ENCODE measurements at regions not wholly inside any gene's neighbourhood (a gene's known extent, or its start where the extent isn't known, plus 50 kb on each side); places are given as distances from the start of the nearest gene placed in this dataset.
"Not testable (repeated sequence)": the region's sequence is repeated elsewhere in the genome, so short reads cannot be mapped to it uniquely, and the experiment has no call there.

GRCh38 chr18:29853126-29853525, 1189.4 kb downstream of the DSC3 start:
- Histone ChIP-seq H3K9me3 (ENCODE audit: control insufficient read depth in 2 of 2, insufficient read depth in 1 of 2, low read depth in 1 of 2, low read length in 1 of 2) (no peaks in the 10 kb centered on the region), H3K27me3 (ENCODE audit: control insufficient read depth in 3 of 3, insufficient read depth in 3 of 3, low read length in 3 of 3) (no peaks in the 10 kb centered on the region), H3K4me1 (ENCODE audit: control insufficient read depth in 3 of 3, insufficient read depth in 2 of 3, low read depth in 1 of 3, low read length in 2 of 3) (no peaks in the 10 kb centered on the region), H3K36me3 (ENCODE audit: control insufficient read depth in 3 of 3, insufficient read depth in 2 of 3, low read depth in 1 of 3, low read length in 3 of 3) (no peaks in the 10 kb centered on the region), H3K4me3 (ENCODE audit: low read depth in 1 of 3, low read length in 3 of 3) (no peak overlapping the region), H3K27ac (ENCODE audit: low read depth in 1 of 3, low read length in 2 of 3) (no peak overlapping the region)
- FAIRE-seq (no peak), DNase-seq (no peak)

GRCh38 chr18:29849144-29849543, 1193.4 kb downstream of the DSC3 start:
- WGBS, 3 donors: 83 to 84% (median 84%) methylated on average over 1 of the region's 1 CpG
- FAIRE-seq: no peak

GRCh38 chr18:29841631-29842030, 1200.9 kb downstream of the DSC3 start:
- Histone ChIP-seq H3K27ac (ENCODE audit: low read depth in 1 of 3, low read length in 2 of 3) (no peak overlapping the region), H3K36me3 (ENCODE audit: control insufficient read depth in 3 of 3, insufficient read depth in 2 of 3, low read depth in 1 of 3, low read length in 3 of 3) (no peaks in the 10 kb centered on the region), H3K4me1 (ENCODE audit: control insufficient read depth in 3 of 3, insufficient read depth in 2 of 3, low read depth in 1 of 3, low read length in 2 of 3) (no peaks in the 10 kb centered on the region), H3K27me3 (ENCODE audit: control insufficient read depth in 3 of 3, insufficient read depth in 3 of 3, low read length in 3 of 3) (no peaks in the 10 kb centered on the region), H3K4me3 (ENCODE audit: low read depth in 1 of 3, low read length in 3 of 3) (no peak overlapping the region), H3K9me3 (ENCODE audit: control insufficient read depth in 2 of 2, insufficient read depth in 1 of 2, low read depth in 1 of 2, low read length in 1 of 2) (no peaks in the 10 kb centered on the region)
- no peak for DNase-seq
- WGBS, 3 donors: 5 to 33% (median 9%) methylated on average over 3 of the region's 3 CpGs
- no peak for FAIRE-seq

More at GRCh38 chr18:29849144-29849543, 1193.4 kb downstream of the DSC3 start:
- no peaks in the 10 kb centered on the region for H3K9me3 ChIP-seq (ENCODE audit: control insufficient read depth in 2 of 2, insufficient read depth in 1 of 2, low read depth in 1 of 2, low read length in 1 of 2)
- no peaks in the 10 kb centered on the region for H3K4me1 ChIP-seq (ENCODE audit: control insufficient read depth in 3 of 3, insufficient read depth in 2 of 3, low read depth in 1 of 3, low read length in 2 of 3)
- H3K27ac ChIP-seq (ENCODE audit: low read depth in 1 of 3, low read length in 2 of 3): no peak overlapping the region
- H3K36me3 ChIP-seq (ENCODE audit: control insufficient read depth in 3 of 3, insufficient read depth in 2 of 3, low read depth in 1 of 3, low read length in 3 of 3): no peaks in the 10 kb centered on the region
- H3K27me3 ChIP-seq (ENCODE audit: control insufficient read depth in 3 of 3, insufficient read depth in 3 of 3, low read length in 3 of 3): no peaks in the 10 kb centered on the region
- DNase-seq: no peak
- no peak overlapping the region for H3K4me3 ChIP-seq (ENCODE audit: low read depth in 1 of 3, low read length in 3 of 3)

- Histone ChIP-seq H3K9me3 (ENCODE audit: control insufficient read depth in 2 of 2, insufficient read depth in 1 of 2, low read depth in 1 of 2, low read length in 1 of 2) (no peaks in the 10 kb centered on the region), H3K27me3 (ENCODE audit: control insufficient read depth in 3 of 3, insufficient read depth in 3 of 3, low read length in 3 of 3) (no peaks in the 10 kb centered on the region), H3K27ac (ENCODE audit: low read depth in 1 of 3, low read length in 2 of 3) (no peak overlapping the region), H3K36me3 (ENCODE audit: control insufficient read depth in 3 of 3, insufficient read depth in 2 of 3, low read depth in 1 of 3, low read length in 3 of 3) (no peaks in the 10 kb centered on the region), H3K4me1 (ENCODE audit: control insufficient read depth in 3 of 3, insufficient read depth in 2 of 3, low read depth in 1 of 3, low read length in 2 of 3) (no peaks in the 10 kb centered on the region), H3K4me3 (ENCODE audit: low read depth in 1 of 3, low read length in 3 of 3) (no peak overlapping the region)
- no peak for DNase-seq
- FAIRE-seq: no peak
Measured at GRCh38 chr18:29840089-29840488, 1202.5 kb downstream of the DSC3 start.

GRCh38 chr18:29838961-29839360, 1203.6 kb downstream of the DSC3 start:
- H3K4me1 ChIP-seq (ENCODE audit: control insufficient read depth in 3 of 3, insufficient read depth in 2 of 3, low read depth in 1 of 3, low read length in 2 of 3); H3K27ac ChIP-seq (ENCODE audit: low read depth in 1 of 3, low read length in 2 of 3); FAIRE-seq; H3K36me3 ChIP-seq (ENCODE audit: control insufficient read depth in 3 of 3, insufficient read depth in 2 of 3, low read depth in 1 of 3, low read length in 3 of 3); H3K4me3 ChIP-seq (ENCODE audit: low read depth in 1 of 3, low read length in 3 of 3); H3K9me3 ChIP-seq (ENCODE audit: control insufficient read depth in 2 of 2, insufficient read depth in 1 of 2, low read depth in 1 of 2, low read length in 1 of 2); H3K27me3 ChIP-seq (ENCODE audit: control insufficient read depth in 3 of 3, insufficient read depth in 3 of 3, low read length in 3 of 3); DNase-seq: not testable (repeated sequence)
- WGBS, 3 donors: 87 to 90% (median 88%) methylated on average over 12 of the region's 12 CpGs

GRCh38 chr18:29838556-29838955, 1204.0 kb downstream of the DSC3 start:
- FAIRE-seq: no peak
- Histone ChIP-seq H3K4me3 (ENCODE audit: low read depth in 1 of 3, low read length in 3 of 3) (no peak overlapping the region), H3K27me3 (ENCODE audit: control insufficient read depth in 3 of 3, insufficient read depth in 3 of 3, low read length in 3 of 3) (no peaks in the 10 kb centered on the region), H3K9me3 (ENCODE audit: control insufficient read depth in 2 of 2, insufficient read depth in 1 of 2, low read depth in 1 of 2, low read length in 1 of 2) (no peaks in the 10 kb centered on the region), H3K27ac (ENCODE audit: low read depth in 1 of 3, low read length in 2 of 3) (no peak overlapping the region), H3K36me3 (ENCODE audit: control insufficient read depth in 3 of 3, insufficient read depth in 2 of 3, low read depth in 1 of 3, low read length in 3 of 3) (no peaks in the 10 kb centered on the region), H3K4me1 (ENCODE audit: control insufficient read depth in 3 of 3, insufficient read depth in 2 of 3, low read depth in 1 of 3, low read length in 2 of 3) (no peaks in the 10 kb centered on the region)
- peak in 1 of 2 donors; percentile 9 for DNase-seq
- WGBS, 3 donors: 18 to 80% (median 37%) methylated on average over 1 of the region's 1 CpG

GRCh38 chr18:29823671-29824070, 1218.9 kb downstream of the DSC3 start:
- no peaks in the 10 kb centered on the region for H3K9me3 ChIP-seq (ENCODE audit: control insufficient read depth in 2 of 2, insufficient read depth in 1 of 2, low read depth in 1 of 2, low read length in 1 of 2)
- no peak overlapping the region for H3K27ac ChIP-seq (ENCODE audit: low read depth in 1 of 3, low read length in 2 of 3)
- no peak for FAIRE-seq
- H3K27me3 ChIP-seq (ENCODE audit: control insufficient read depth in 3 of 3, insufficient read depth in 3 of 3, low read length in 3 of 3): no peaks in the 10 kb centered on the region
- DNase-seq: no peak
- H3K36me3 ChIP-seq (ENCODE audit: control insufficient read depth in 3 of 3, insufficient read depth in 2 of 3, low read depth in 1 of 3, low read length in 3 of 3): no peaks in the 10 kb centered on the region
- H3K4me3 ChIP-seq (ENCODE audit: low read depth in 1 of 3, low read length in 3 of 3): no peak overlapping the region
- H3K4me1 ChIP-seq (ENCODE audit: control insufficient read depth in 3 of 3, insufficient read depth in 2 of 3, low read depth in 1 of 3, low read length in 2 of 3): no peaks in the 10 kb centered on the region
- WGBS, 3 donors: 77 to 88% (median 78%) methylated on average over 1 of the region's 1 CpG

GRCh38 chr18:29821544-29821943, 1221.0 kb downstream of the DSC3 start:
- no peak overlapping the region for H3K27ac ChIP-seq (ENCODE audit: low read depth in 1 of 3, low read length in 2 of 3)
- no peaks in the 10 kb centered on the region for H3K4me1 ChIP-seq (ENCODE audit: control insufficient read depth in 3 of 3, insufficient read depth in 2 of 3, low read depth in 1 of 3, low read length in 2 of 3)
- no peaks in the 10 kb centered on the region for H3K27me3 ChIP-seq (ENCODE audit: control insufficient read depth in 3 of 3, insufficient read depth in 3 of 3, low read length in 3 of 3)
- FAIRE-seq (no peak), DNase-seq (no peak)
- 84 to 92% (median 92%) methylated on average over 1 of the region's 1 CpG for WGBS, 3 donors
- no peaks in the 10 kb centered on the region for H3K9me3 ChIP-seq (ENCODE audit: control insufficient read depth in 2 of 2, insufficient read depth in 1 of 2, low read depth in 1 of 2, low read length in 1 of 2)
- no peak overlapping the region for H3K4me3 ChIP-seq (ENCODE audit: low read depth in 1 of 3, low read length in 3 of 3)
- no peaks in the 10 kb centered on the region for H3K36me3 ChIP-seq (ENCODE audit: control insufficient read depth in 3 of 3, insufficient read depth in 2 of 3, low read depth in 1 of 3, low read length in 3 of 3)

- H3K36me3 ChIP-seq (ENCODE audit: control insufficient read depth in 3 of 3, insufficient read depth in 2 of 3, low read depth in 1 of 3, low read length in 3 of 3): no peaks in the 10 kb centered on the region
- no peak for FAIRE-seq
- no peak overlapping the region for H3K27ac ChIP-seq (ENCODE audit: low read depth in 1 of 3, low read length in 2 of 3)
- no peaks in the 10 kb centered on the region for H3K4me1 ChIP-seq (ENCODE audit: control insufficient read depth in 3 of 3, insufficient read depth in 2 of 3, low read depth in 1 of 3, low read length in 2 of 3)
- H3K9me3 ChIP-seq (ENCODE audit: control insufficient read depth in 2 of 2, insufficient read depth in 1 of 2, low read depth in 1 of 2, low read length in 1 of 2): no peaks in the 10 kb centered on the region
- WGBS, 3 donors: 83 to 96% (median 92%) methylated on average over 4 of the region's 4 CpGs
- DNase-seq: no peak
- H3K4me3 ChIP-seq (ENCODE audit: low read depth in 1 of 3, low read length in 3 of 3): no peak overlapping the region
- H3K27me3 ChIP-seq (ENCODE audit: control insufficient read depth in 3 of 3, insufficient read depth in 3 of 3, low read length in 3 of 3): no peaks in the 10 kb centered on the region
Measured at GRCh38 chr18:29811519-29811918, 1231.0 kb downstream of the DSC3 start.

Measured in small intestine (tissue), 7 donors.